ENCODE measurements at regions not wholly inside any gene's neighbourhood (a gene's known extent, or its start where the extent isn't known, plus 50 kb on each side); places are given as distances from the start of the nearest gene placed in this dataset.

- TF ChIP-seq FOXJ3 (CRISPR knock-in tag; IDR thresholded peaks at IDR 0.05) (no peak), CTCF (IDR thresholded peaks at IDR 0.05) (no peak), FOXM1 (IDR thresholded peaks at IDR 0.05; ENCODE audit: low read depth) (no peak), RCOR1 (IDR thresholded peaks at IDR 0.05; ENCODE audit: low read length) (no peak)
Observed at GRCh38 chr12:25377469-25378177, 126.9 kb upstream of the KRAS start.

Data from SK-N-SH (cell line).